A549 (cell line): ENCODE measurements at regions not wholly inside any gene's neighbourhood (a gene's known extent, or its start where the extent isn't known, plus 50 kb on each side); places are given as distances from the start of the nearest gene placed in this dataset.

ENCODE experiments used
- EP300 ChIP-seq, 2 experiments: fragments of >200 bp; sonication (Bioruptor Twin); formaldehyde crosslinking; IDR thresholded peaks; 2 replicates in 1 of 2; 3 replicates in 1 of 2; pipeline ENCODE4 v1.6.1; 2016 to 2017
- TF ChIP-seq, protein P1 (sequence below): fragments of >200 bp; sonication (Bioruptor Twin); formaldehyde crosslinking; IDR thresholded peaks from 3 replicates; pipeline ENCODE4 v1.5.1; 2016
- TF ChIP-seq, protein P2 (sequence below): fragments of 200-600 bp; sonication (generic); IDR thresholded peaks from 2 replicates; pipeline ENCODE4 v1.6.1; 2016; ENCODE audit warnings: antibody characterized with exemption, mild to moderate bottlenecking, moderate library complexity

DNA sequence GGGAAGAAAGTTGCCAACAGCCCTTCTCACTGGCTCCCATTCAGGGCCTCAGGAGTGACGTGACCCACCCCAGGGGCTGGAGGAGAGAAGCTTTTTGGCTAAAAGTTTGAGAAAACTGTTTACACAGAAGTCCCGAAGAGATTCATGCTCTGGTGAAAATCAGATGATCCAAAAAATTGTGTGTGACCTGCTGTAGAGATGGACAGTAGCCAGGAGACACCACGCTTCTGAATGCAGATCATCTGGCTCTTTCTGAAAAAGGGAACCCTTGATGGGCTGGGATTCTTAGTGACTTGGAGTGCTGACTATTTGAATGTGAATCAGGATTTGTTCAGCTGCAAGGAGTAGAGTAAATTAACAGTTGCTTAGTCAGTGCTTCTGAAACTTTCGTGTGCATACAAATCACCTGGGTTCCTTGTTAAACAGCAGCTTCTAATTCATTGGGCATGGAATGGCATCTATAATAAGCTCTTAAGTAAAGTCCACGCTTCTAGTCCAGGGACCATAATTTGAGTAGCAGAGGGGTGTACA lies 265.1 kb downstream of the PREX1 start:
- TF ChIP-seq, protein P1, sequence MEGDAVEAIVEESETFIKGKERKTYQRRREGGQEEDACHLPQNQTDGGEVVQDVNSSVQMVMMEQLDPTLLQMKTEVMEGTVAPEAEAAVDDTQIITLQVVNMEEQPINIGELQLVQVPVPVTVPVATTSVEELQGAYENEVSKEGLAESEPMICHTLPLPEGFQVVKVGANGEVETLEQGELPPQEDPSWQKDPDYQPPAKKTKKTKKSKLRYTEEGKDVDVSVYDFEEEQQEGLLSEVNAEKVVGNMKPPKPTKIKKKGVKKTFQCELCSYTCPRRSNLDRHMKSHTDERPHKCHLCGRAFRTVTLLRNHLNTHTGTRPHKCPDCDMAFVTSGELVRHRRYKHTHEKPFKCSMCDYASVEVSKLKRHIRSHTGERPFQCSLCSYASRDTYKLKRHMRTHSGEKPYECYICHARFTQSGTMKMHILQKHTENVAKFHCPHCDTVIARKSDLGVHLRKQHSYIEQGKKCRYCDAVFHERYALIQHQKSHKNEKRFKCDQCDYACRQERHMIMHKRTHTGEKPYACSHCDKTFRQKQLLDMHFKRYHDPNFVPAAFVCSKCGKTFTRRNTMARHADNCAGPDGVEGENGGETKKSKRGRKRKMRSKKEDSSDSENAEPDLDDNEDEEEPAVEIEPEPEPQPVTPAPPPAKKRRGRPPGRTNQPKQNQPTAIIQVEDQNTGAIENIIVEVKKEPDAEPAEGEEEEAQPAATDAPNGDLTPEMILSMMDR = no peak
- TF ChIP-seq EP300 (IDR thresholded peaks at IDR 0.05) = no peak
- TF ChIP-seq, protein P2, sequence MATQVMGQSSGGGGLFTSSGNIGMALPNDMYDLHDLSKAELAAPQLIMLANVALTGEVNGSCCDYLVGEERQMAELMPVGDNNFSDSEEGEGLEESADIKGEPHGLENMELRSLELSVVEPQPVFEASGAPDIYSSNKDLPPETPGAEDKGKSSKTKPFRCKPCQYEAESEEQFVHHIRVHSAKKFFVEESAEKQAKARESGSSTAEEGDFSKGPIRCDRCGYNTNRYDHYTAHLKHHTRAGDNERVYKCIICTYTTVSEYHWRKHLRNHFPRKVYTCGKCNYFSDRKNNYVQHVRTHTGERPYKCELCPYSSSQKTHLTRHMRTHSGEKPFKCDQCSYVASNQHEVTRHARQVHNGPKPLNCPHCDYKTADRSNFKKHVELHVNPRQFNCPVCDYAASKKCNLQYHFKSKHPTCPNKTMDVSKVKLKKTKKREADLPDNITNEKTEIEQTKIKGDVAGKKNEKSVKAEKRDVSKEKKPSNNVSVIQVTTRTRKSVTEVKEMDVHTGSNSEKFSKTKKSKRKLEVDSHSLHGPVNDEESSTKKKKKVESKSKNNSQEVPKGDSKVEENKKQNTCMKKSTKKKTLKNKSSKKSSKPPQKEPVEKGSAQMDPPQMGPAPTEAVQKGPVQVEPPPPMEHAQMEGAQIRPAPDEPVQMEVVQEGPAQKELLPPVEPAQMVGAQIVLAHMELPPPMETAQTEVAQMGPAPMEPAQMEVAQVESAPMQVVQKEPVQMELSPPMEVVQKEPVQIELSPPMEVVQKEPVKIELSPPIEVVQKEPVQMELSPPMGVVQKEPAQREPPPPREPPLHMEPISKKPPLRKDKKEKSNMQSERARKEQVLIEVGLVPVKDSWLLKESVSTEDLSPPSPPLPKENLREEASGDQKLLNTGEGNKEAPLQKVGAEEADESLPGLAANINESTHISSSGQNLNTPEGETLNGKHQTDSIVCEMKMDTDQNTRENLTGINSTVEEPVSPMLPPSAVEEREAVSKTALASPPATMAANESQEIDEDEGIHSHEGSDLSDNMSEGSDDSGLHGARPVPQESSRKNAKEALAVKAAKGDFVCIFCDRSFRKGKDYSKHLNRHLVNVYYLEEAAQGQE = no peak
